ENCODE measurements at regions not wholly inside any gene's neighbourhood (a gene's known extent, or its start where the extent isn't known, plus 50 kb on each side); places are given as distances from the start of the nearest gene placed in this dataset.

DNA sequence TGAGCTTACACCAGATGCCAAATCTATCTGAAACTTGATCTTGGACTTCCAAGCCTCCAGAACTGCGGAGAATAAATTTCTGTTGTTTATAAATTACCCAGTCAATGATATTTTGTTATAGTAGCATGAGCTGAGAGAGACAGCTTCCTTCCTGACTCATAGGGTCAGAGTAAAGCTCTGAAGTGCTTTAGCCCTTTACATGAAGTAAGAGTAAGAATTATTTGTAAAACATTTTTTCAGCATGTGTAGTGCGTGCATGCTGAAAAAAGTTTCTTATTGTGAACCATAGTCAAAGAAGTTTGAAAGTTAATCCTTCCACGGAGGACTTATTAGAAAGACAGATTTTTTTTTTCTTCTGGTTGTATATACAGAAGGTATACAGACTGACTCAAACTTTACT, 172.4 kb downstream of the DMRT2 start:
- TF ChIP-seq CTCF (IDR thresholded peaks at IDR 0.05; ENCODE audit: insufficient read depth, low read length, poor library complexity, severe bottlenecking) (no peak), EZH2phosphoT487 (conservative IDR thresholded peaks at IDR 0.05; ENCODE audit: low read length) (no peak)
